ENCODE measurements at regions not wholly inside any gene's neighbourhood (a gene's known extent, or its start where the extent isn't known, plus 50 kb on each side); places are given as distances from the start of the nearest gene placed in this dataset.

GRCh38 chr13:73676550-73677047 is 457.6 kb downstream of the KLF12 start:
- H3K4me1 ChIP-seq (ENCODE audit: control insufficient read depth, insufficient read depth, low read length) = peaks cover 4% of the 10 kb centered on the region; the same call in 1 of the 2 replicates
- no peak overlapping the region for H3K4me3 ChIP-seq (ENCODE audit: insufficient read depth, low read depth, low read length)
- in situ Hi-C loops (cut with MboI; ENCODE audit: low sequenced_read_pairs) (no loop called here), dilution Hi-C loops (cut with HindIII; ENCODE audit: low sequenced_read_pairs, unreplicated experiment) (no loop called here), intact Hi-C loops (cut with micrococcal nuclease) (no loop called here)
- H3K9me3 ChIP-seq (ENCODE audit: control insufficient read depth, insufficient read depth, low read length) = no peaks in the 10 kb centered on the region
- ChIA-PET CTCF (no interaction called here), POLR2A (ENCODE audit: unreplicated experiment) (no interaction called here)
- TF ChIP-seq CHD1 (IDR thresholded peaks at IDR 0.05; ENCODE audit: low read depth, low read length) (no peak), ELK1 (IDR thresholded peaks at IDR 0.05; ENCODE audit: borderline replicate concordance, low read depth, low read length) (no peak), RCOR1 (IDR thresholded peaks at IDR 0.05; ENCODE audit: insufficient replicate concordance, low read length) (no peak), POLR2A (IDR thresholded peaks at IDR 0.05; ENCODE audit: low read depth, low read length) (no peak), RFX5 (IDR thresholded peaks at IDR 0.05; ENCODE audit: low read depth, low read length) (no peak), CTCF (conservative IDR thresholded peaks at IDR 0.05; ENCODE audit: low read depth, low read length) (no peak)
- no peak overlapping the region for H3K9ac ChIP-seq (ENCODE audit: low read depth, low read length)
- H3K36me3 ChIP-seq (ENCODE audit: control insufficient read depth, insufficient read depth, low read length) = no peaks in the 10 kb centered on the region
- H2AK9ac ChIP-seq (replicated peaks; ENCODE audit: low read depth, low read length, poor library complexity) = no peak overlapping the region
- H3K4ac ChIP-seq (ENCODE audit: low read depth, low read length) = no peak overlapping the region
- no peak overlapping the region for H2AFZ ChIP-seq (replicated peaks; ENCODE audit: low read length, poor library complexity)
- H2BK120ac ChIP-seq (ENCODE audit: low read depth, low read length) = no peak overlapping the region
- peaks cover 3% of the 10 kb centered on the region; the same call in 1 of the 2 replicates for H3K9me1 ChIP-seq (ENCODE audit: insufficient read depth, low read length)
- no peaks in the 10 kb centered on the region for H3K27me3 ChIP-seq (ENCODE audit: control insufficient read depth, insufficient read depth, low read length)
- no peak; the same call in 1 of the 2 replicates for ATAC-seq (ENCODE audit: low read depth)
- H2BK15ac ChIP-seq (ENCODE audit: low read depth, low read length) = no peak overlapping the region
- no peak overlapping the region for H3K23ac ChIP-seq (ENCODE audit: low read depth, low read length)
- WGBS, 2 experiments (ENCODE audit: extremely low coverage in 2 of 2, insufficient read length in 1 of 2) = no CpG with 5 or more reads among the region's 2 CpGs
- H2BK20ac ChIP-seq (ENCODE audit: low read depth, low read length) = no peak overlapping the region; the same call in 1 of the 2 replicates
- H4K20me1 ChIP-seq (ENCODE audit: insufficient read depth, low read length) = no peaks in the 10 kb centered on the region
- peak overlapping the region; percentile 38; the same call in 1 of the 2 replicates for H3K18ac ChIP-seq (ENCODE audit: low read depth, low read length)
- no peak overlapping the region; the same call in 1 of the 2 replicates for H3K4me2 ChIP-seq (ENCODE audit: low read depth, low read length)
- H4K5ac ChIP-seq (ENCODE audit: low read depth, low read length) = no peak overlapping the region
- no peak overlapping the region for H2AK5ac ChIP-seq (ENCODE audit: low read depth, low read length)
- no peaks in the 10 kb centered on the region for H3K79me1 ChIP-seq (ENCODE audit: low read depth in 1 of 2, low read length in 2 of 2)
- no peak overlapping the region for H3K27ac ChIP-seq (ENCODE audit: insufficient read depth, low read length)
- H4K91ac ChIP-seq (ENCODE audit: insufficient read depth, low read depth, low read length) = no peak overlapping the region
- BruUV-seq (replicated peaks) = no TSS peak
- H4K8ac ChIP-seq (ENCODE audit: low read depth in 2 of 2, low read length in 2 of 2) = peak overlapping the region; percentile 30 to 73; a peak in 3 of 4 replicates
- DNase-seq = no peak
- peak overlapping the region; percentile 63 for H2BK5ac ChIP-seq (ENCODE audit: low read depth, low read length, poor library complexity, severe bottlenecking)
- H3K14ac ChIP-seq (replicated peaks; ENCODE audit: low read depth, low read length) = no peak overlapping the region
- no peak overlapping the region for H3K56ac ChIP-seq (ENCODE audit: extremely low read depth, insufficient read depth, low read length)
